H4 (cell line): ENCODE measurements at regions not wholly inside any gene's neighbourhood (a gene's known extent, or its start where the extent isn't known, plus 50 kb on each side); places are given as distances from the start of the nearest gene placed in this dataset.
"Not testable (repeated sequence)": the region's sequence is repeated elsewhere in the genome, so short reads cannot be mapped to it uniquely, and the experiment has no call there.

ENCODE experiments used
- DNase-seq: peaks from one replicate; pipeline ENCODE4 v3.0.0-alpha.2; 2015; ENCODE audit warnings: low spot score

GRCh38 chr2:220779931-220780330 is 792.2 kb downstream of the EPHA4 start:
- DNase-seq: no peak

DNA sequence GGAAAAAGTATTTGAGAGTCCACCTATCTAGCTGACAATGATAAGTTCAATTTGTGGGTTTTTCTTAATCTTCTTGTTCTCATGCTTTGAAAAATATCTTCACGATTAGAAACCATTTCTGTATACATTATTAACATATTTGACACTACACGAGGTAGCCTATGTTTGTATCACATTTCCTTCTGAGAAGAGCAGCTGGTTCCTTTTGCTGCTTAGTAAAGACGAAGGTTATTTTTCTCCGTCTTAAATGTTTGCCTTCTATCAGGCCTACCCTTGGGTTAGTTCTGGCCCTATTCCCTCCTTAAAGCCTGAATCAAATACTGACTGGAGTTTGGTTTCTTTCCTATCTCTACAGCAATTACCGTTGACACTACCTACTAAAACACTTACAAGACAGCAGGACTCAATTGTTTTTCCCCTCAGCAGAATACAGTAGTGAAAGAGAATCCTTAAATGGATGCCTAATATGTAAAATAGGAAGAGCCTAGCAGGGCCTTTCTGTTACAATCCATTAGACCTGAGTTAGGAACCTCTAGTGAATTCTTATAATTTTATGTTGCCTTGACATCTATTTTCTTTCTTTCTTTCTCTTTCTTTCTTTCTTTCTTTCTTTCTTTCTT is 790.4 kb downstream of the EPHA4 start:
- no peak for DNase-seq

- DNase-seq: no peak
These were observed 789.4 kb downstream of the EPHA4 start for GRCh38 chr2:220782609-220783113.

DNA sequence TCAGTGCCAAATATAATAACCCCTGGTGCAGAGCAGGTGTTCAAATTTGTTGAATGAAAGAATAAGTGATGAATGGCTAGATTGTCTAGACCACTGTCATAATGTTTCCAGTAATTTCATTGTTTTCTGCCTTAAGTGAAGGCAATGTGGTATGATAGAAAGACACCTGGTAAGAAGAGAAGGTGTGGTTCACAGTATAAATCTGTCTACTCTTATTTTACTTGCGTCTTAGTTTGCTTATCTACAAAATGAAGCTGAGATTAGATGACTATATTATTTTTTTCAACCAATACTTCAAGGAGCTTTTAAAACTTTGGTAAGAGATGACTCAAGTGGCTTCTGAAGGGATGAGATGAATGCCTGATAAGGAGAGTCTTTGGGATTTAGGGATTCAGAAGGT is 788.4 kb downstream of the EPHA4 start:
- no peak for DNase-seq

DNA sequence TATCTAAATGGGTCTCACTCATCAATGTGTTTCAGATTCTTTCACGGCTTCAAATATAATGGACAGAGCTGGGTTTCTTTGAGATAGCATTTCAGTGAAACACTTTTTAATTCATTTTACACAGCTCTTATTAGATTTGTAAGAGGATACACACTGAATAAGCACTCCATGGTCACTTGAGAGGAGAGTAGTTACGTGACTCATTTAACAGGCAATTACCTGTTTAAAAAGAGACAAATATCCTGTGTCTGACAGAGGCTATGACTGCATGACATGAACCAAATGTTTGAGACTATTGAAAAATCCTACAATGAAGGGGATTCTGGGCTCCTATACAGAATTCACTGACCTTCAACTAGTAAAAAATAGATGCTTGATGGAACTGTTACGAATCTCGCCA is 786.9 kb downstream of the EPHA4 start:
- DNase-seq: no peak

- DNase-seq: no peak
These were observed 785.9 kb downstream of the EPHA4 start for GRCh38 chr2:220786216-220786615.

GRCh38 chr2:220787251-220787650 is 784.9 kb downstream of the EPHA4 start:
- no peak for DNase-seq

DNA sequence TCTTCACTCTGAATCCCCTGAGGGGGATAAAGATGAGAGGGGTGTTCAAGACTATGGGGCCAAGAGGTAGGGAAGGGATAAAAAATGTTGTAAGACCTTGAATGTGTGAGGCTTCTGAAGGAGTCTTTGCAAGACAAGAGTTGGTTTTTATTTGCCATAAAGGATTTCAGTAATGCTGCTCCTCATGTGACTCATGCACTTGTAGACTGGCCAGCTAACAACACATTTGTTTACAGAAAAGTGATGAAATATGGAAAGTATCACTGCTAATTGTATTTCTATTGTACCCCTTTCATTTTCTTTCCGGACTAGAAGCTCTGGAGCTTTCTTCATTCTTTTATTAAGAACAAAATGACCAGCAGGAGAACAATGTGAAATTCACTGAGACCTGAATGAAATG is 782.1 kb downstream of the EPHA4 start:
- peak; percentile 44 for DNase-seq

GRCh38 chr2:220795705-220796104 is 776.4 kb downstream of the EPHA4 start:
- no peak for DNase-seq

- DNase-seq: peak; percentile 18
These were observed 761.0 kb downstream of the EPHA4 start for GRCh38 chr2:220811115-220811514.

- peak; percentile 71 for DNase-seq
These were observed 760.0 kb downstream of the EPHA4 start for GRCh38 chr2:220811952-220812570.

GRCh38 chr2:220814441-220814840 is 757.7 kb downstream of the EPHA4 start:
- DNase-seq: no peak

DNA sequence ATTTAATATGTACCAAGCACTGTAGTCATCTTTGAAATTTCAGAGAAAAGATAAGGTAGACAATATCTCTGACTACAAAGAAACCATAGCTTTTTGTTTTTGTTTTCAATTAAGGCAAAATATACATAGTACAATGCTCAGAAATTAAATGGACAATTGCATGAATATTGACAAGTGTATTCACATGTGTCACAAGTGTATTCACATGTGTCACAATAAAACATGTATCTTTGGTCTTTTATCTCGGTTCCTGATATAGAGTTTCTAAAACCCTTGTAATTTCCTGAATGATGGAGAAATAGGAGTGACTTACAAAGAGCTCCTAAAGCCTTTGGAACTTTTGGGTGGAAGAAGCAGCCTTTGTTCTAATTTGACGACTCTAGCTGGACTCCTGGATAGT is 756.4 kb downstream of the EPHA4 start:
- no peak for DNase-seq

DNA sequence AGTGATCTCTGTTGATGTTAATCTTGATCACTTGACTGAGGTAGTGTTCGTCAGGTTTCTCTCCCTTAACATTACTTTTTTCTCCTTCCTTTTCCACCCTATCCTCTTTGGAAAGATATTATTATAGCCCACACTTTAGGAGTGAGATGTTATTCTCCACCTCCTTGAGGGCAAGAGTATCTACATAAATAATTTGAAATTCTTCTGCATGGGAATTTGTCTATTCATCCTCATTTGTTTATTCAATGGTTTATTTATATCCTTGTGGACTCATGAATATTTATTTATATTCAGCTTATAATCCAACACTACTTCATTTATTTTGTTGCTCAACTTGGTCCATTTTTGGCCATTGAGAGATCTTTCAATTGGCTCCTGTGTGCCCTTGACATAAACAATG is 750.4 kb downstream of the EPHA4 start:
- no peak for DNase-seq

GRCh38 chr2:220823590-220823989 is 748.5 kb downstream of the EPHA4 start:
- DNase-seq: not testable (repeated sequence)

DNA sequence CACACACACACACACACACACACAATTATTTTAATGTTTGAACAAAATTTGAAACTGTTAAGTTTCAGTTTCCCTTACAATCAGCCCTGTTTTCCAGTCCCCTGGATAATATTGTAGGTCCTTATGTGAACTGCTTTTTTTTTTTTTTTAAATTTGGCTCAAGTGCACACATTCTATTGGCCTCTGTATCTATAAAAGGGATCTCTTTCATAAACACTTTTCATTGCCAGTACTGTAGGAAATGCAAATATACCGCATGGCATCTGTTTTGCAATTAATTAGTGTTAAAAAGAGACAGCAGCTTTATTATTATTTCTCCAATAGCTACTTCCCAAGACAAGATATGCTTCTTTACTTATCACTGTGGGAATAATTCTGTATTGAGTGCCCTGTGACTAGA is 738.7 kb downstream of the EPHA4 start:
- DNase-seq: no peak

GRCh38 chr2:220835583-220835982 is 736.5 kb downstream of the EPHA4 start:
- peak; percentile 36 for DNase-seq

GRCh38 chr2:220837226-220837625 is 734.9 kb downstream of the EPHA4 start:
- DNase-seq: no peak

- no peak for DNase-seq
These were observed 729.0 kb downstream of the EPHA4 start for GRCh38 chr2:220842901-220843665.

- DNase-seq: no peak
These were observed 726.3 kb downstream of the EPHA4 start for GRCh38 chr2:220845766-220846273.

- no peak for DNase-seq
These were observed 725.1 kb downstream of the EPHA4 start for GRCh38 chr2:220847006-220847405.

DNA sequence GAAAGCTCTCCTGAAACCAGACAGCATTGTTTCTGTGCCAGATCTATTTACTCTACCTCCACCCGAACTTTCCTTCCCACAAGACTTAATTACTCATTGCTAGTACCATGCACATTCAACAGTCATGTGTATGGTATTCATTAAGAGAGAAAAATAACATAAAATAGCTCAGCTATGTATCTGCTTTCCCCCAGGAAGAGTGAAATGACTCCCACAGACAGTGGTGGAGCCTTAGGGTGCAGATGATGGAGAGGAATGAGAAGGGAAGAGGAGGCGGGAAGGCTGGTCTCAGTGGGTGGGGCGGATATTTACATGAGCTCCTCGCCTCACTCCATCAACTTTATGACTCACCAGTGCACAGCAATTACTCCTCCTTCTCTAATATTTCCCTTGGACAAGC is 724.5 kb downstream of the EPHA4 start:
- DNase-seq: peak; percentile 86

DNA sequence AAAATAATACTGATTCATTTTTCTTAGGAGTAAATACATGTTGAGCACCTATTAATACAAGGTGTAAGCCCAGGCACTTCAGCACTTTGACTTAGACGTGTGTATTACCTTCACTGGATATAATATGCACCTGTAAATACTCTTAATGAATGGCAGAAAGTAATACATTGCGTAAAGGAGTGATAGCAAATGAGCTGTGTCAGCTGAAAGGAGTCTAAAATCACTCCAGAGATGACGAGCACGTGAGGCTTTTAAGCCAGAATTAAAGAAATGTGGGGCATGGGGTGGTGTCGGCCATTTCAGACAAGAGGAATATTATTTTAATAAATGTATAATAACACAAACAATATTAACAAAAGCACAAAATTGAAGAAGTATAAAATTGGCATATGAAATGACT is 722.7 kb downstream of the EPHA4 start:
- no peak for DNase-seq
